IMR-90 (cell line): ENCODE measurements at regions not wholly inside any gene's neighbourhood (a gene's known extent, or its start where the extent isn't known, plus 50 kb on each side); places are given as distances from the start of the nearest gene placed in this dataset.

Experiments used
- CEBPB ChIP-seq: IDR thresholded peaks from 2 replicates; pipeline ENCODE4 v1.6.1; 2012; ENCODE audit warnings: low read depth, low read length, improper control_type of control experiment
- FOS ChIP-seq: fragments of 150-350 bp; IDR thresholded peaks from 2 replicates; pipeline ENCODE4 v1.6.1; 2016; ENCODE audit warnings: low read depth, low read length
- MXI1 ChIP-seq: IDR thresholded peaks from 2 replicates; pipeline ENCODE4 v1.6.1; 2012; ENCODE audit warnings: low read depth, mild to moderate bottlenecking, low read length, moderate library complexity, borderline replicate concordance
- POLR2A ChIP-seq: IDR thresholded peaks from 2 replicates; pipeline ENCODE4 v1.6.1; 2012; ENCODE audit warnings: mild to moderate bottlenecking, low read depth, low read length
- RAD21 ChIP-seq: IDR thresholded peaks from 2 replicates; pipeline ENCODE4 v1.6.1; 2012; ENCODE audit warnings: low read length, improper control_type of control experiment
- TF ChIP-seq, protein P1 (sequence below): conservative IDR thresholded peaks from 2 replicates; pipeline ENCODE4 v1.5.1; 2012; ENCODE audit warnings: mild to moderate bottlenecking, low read depth, low read length, improper control_type of control experiment
- TF ChIP-seq, protein P2 (sequence below): fragments of 150-350 bp; IDR thresholded peaks from 2 replicates; pipeline ENCODE4 v1.6.1; 2016; ENCODE audit warnings: low read depth, mild to moderate bottlenecking, low read length, moderate library complexity, borderline replicate concordance

DNA sequence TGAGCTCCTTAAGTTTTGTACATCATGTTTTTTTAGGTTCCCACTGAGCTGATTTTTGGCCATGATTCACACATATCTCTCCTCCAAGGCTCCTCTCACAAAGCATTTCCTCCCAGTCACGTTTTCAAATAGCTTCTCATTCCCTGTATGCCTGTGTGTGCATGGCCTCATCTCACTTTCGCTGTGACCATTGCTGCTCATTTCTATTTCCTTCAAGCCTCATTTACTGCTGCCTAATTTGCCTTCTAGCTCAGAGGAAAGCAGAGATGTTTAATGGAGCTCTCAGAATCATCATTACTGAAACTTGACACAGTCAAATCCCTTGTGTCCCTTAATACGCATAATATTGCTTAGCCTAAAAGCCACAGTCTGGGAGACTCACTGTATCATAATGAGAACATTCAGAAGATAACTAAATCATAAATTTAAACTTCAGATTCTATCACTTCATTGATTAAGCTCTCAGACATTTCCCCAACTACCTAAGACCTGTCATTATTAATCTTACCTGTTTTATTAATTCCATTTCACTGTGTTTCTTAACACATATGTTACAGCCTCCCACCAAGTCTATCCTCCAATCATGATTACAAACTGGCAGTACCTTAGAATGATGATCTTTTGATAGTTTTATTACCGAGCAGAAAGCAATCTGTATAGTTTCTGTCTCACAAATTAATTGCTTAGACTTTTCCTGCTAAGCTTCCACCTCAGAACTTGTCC lies 278.3 kb upstream of the PTGER4 start:
- TF ChIP-seq, protein P1, sequence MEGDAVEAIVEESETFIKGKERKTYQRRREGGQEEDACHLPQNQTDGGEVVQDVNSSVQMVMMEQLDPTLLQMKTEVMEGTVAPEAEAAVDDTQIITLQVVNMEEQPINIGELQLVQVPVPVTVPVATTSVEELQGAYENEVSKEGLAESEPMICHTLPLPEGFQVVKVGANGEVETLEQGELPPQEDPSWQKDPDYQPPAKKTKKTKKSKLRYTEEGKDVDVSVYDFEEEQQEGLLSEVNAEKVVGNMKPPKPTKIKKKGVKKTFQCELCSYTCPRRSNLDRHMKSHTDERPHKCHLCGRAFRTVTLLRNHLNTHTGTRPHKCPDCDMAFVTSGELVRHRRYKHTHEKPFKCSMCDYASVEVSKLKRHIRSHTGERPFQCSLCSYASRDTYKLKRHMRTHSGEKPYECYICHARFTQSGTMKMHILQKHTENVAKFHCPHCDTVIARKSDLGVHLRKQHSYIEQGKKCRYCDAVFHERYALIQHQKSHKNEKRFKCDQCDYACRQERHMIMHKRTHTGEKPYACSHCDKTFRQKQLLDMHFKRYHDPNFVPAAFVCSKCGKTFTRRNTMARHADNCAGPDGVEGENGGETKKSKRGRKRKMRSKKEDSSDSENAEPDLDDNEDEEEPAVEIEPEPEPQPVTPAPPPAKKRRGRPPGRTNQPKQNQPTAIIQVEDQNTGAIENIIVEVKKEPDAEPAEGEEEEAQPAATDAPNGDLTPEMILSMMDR = no peak
- no peak for TF ChIP-seq POLR2A
- no peak for TF ChIP-seq CEBPB
- TF ChIP-seq FOS = no peak
- TF ChIP-seq, protein P2, sequence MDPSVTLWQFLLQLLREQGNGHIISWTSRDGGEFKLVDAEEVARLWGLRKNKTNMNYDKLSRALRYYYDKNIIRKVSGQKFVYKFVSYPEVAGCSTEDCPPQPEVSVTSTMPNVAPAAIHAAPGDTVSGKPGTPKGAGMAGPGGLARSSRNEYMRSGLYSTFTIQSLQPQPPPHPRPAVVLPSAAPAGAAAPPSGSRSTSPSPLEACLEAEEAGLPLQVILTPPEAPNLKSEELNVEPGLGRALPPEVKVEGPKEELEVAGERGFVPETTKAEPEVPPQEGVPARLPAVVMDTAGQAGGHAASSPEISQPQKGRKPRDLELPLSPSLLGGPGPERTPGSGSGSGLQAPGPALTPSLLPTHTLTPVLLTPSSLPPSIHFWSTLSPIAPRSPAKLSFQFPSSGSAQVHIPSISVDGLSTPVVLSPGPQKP = no peak
- no peak for TF ChIP-seq RAD21
- TF ChIP-seq MXI1 = no peak
